ENCODE measurements at regions not wholly inside any gene's neighbourhood (a gene's known extent, or its start where the extent isn't known, plus 50 kb on each side); places are given as distances from the start of the nearest gene placed in this dataset.

GRCh38 chr16:13628156-13628555, 291.8 kb upstream of the ERCC4 start:
- Histone ChIP-seq H3K79me1 (ENCODE audit: low read depth in 1 of 2, low read length in 2 of 2) (no peaks in the 10 kb centered on the region), H3K14ac (replicated peaks; ENCODE audit: low read depth, low read length) (no peak overlapping the region), H3K27me3 (ENCODE audit: control insufficient read depth, insufficient read depth, low read length) (no peaks in the 10 kb centered on the region), H2BK120ac (ENCODE audit: low read depth, low read length) (no peak overlapping the region), H3K36me3 (ENCODE audit: control insufficient read depth, insufficient read depth, low read length) (no peaks in the 10 kb centered on the region), H3K23ac (ENCODE audit: low read depth, low read length) (no peak overlapping the region), H3K9me1 (ENCODE audit: insufficient read depth, low read length) (no peaks in the 10 kb centered on the region), H2BK15ac (ENCODE audit: low read depth, low read length) (no peak overlapping the region), H3K56ac (ENCODE audit: extremely low read depth, insufficient read depth, low read length) (no peak overlapping the region), H4K8ac (ENCODE audit: low read depth in 2 of 2, low read length in 2 of 2) (no peak overlapping the region), H3K9ac (ENCODE audit: low read depth, low read length) (no peak overlapping the region), H4K20me1 (ENCODE audit: insufficient read depth, low read length) (no peaks in the 10 kb centered on the region), H3K4me1 (ENCODE audit: control insufficient read depth, insufficient read depth, low read length) (no peaks in the 10 kb centered on the region), H3K4me2 (ENCODE audit: low read depth, low read length) (no peak overlapping the region), H3K4me3 (ENCODE audit: insufficient read depth, low read depth, low read length) (no peak overlapping the region), H4K91ac (ENCODE audit: insufficient read depth, low read depth, low read length) (no peak overlapping the region), H2AK5ac (ENCODE audit: low read depth, low read length) (no peak overlapping the region), H3K4ac (ENCODE audit: low read depth, low read length) (no peak overlapping the region), H2BK5ac (ENCODE audit: low read depth, low read length, poor library complexity, severe bottlenecking) (no peak overlapping the region), H3K18ac (ENCODE audit: low read depth, low read length) (no peak overlapping the region), H4K5ac (ENCODE audit: low read depth, low read length) (no peak overlapping the region), H3K27ac (ENCODE audit: insufficient read depth, low read length) (no peak overlapping the region), H2AK9ac (replicated peaks; ENCODE audit: low read depth, low read length, poor library complexity) (no peak overlapping the region), H2BK20ac (ENCODE audit: low read depth, low read length) (no peak overlapping the region), H2AFZ (replicated peaks; ENCODE audit: low read length, poor library complexity) (no peak overlapping the region), H3K9me3 (ENCODE audit: control insufficient read depth, insufficient read depth, low read length) (peaks cover 9% of the 10 kb centered on the region)
- CTCF ChIA-PET = interaction anchor here (0.6 kb wide), 1 partner anchor 84 kb away, joined by 9 read pairs; no protein-coding TSS in a partner anchor
- no peak for TF ChIP-seq NFE2L2 (IDR thresholded peaks at IDR 0.05; ENCODE audit: low read depth, low read length)
- TF ChIP-seq MAFK (IDR thresholded peaks at IDR 0.05; ENCODE audit: low read depth, low read length) = no peak
- TF ChIP-seq FOS (IDR thresholded peaks at IDR 0.05; ENCODE audit: low read depth, low read length) = no peak
- DNase-seq (no peak), ATAC-seq (ENCODE audit: low read depth) (no peak)
- dilution Hi-C loops (cut with HindIII; ENCODE audit: low sequenced_read_pairs, unreplicated experiment) (no loop called here), in situ Hi-C loops (cut with MboI; ENCODE audit: low sequenced_read_pairs) (no loop called here), intact Hi-C loops (cut with micrococcal nuclease) (no loop called here)
- no CpG with 5 or more reads among the region's 4 CpGs for WGBS, 2 experiments (ENCODE audit: extremely low coverage in 2 of 2, insufficient read length in 1 of 2)
- BruUV-seq (replicated peaks) = no TSS peak
- POLR2A ChIA-PET (ENCODE audit: unreplicated experiment) = no interaction called here

Data from IMR-90 (cell line).